HEK293T (cell line): ENCODE measurements at regions not wholly inside any gene's neighbourhood (a gene's known extent, or its start where the extent isn't known, plus 50 kb on each side); places are given as distances from the start of the nearest gene placed in this dataset.

Source experiments
- CTCF ChIA-PET: fragments of 350-600 bp; formaldehyde crosslinking; extraction: SDS; loops from one replicate; lab custom pipeline; 2021; ENCODE audit warnings: antibody characterized with exemption, inconsistent platforms; lab: Yijun Ruan, JAX
- POLR2A ChIA-PET: fragments of 350-600 bp; formaldehyde crosslinking; extraction: SDS; loops from one replicate; lab custom pipeline; 2020; ENCODE audit warnings: antibody characterized with exemption, inconsistent platforms; lab: Yijun Ruan, JAX
- DNase-seq: peaks from one replicate; pipeline ENCODE4 v3.0.0; 2012; ENCODE audit warnings: mixed read lengths; ENCODE audit errors: extremely low spot score
- ARNT ChIP-seq: fragments of 450-650 bp; IDR thresholded peaks from 2 replicates; pipeline ENCODE4 v1.6.1; 2017; ENCODE audit warnings: mild to moderate bottlenecking
- BHLHE40 ChIP-seq: fragments of 450-650 bp; IDR thresholded peaks from 2 replicates; pipeline ENCODE4 v1.6.1; 2016; ENCODE audit warnings: mild to moderate bottlenecking, moderate library complexity, borderline replicate concordance
- CTBP1 ChIP-seq: fragments of 450-650 bp; IDR thresholded peaks from 2 replicates; pipeline ENCODE4 v1.6.1; 2016; ENCODE audit warnings: borderline replicate concordance
- ELF4 ChIP-seq: fragments of 450-650 bp; IDR thresholded peaks from 2 replicates; pipeline ENCODE4 v1.6.1; 2017; ENCODE audit warnings: antibody characterized with exemption
- FOXA1 ChIP-seq: fragments of 450-650 bp; IDR thresholded peaks from 2 replicates; pipeline ENCODE4 v1.6.1; 2016; ENCODE audit warnings: mild to moderate bottlenecking
- FOXK2 ChIP-seq: fragments of 450-650 bp; IDR thresholded peaks from 2 replicates; pipeline ENCODE4 v1.6.1; 2016; ENCODE audit warnings: mild to moderate bottlenecking
- FOXM1 ChIP-seq: fragments of 450-650 bp; IDR thresholded peaks from 2 replicates; pipeline ENCODE4 v1.6.1; 2017; ENCODE audit warnings: mild to moderate bottlenecking, borderline replicate concordance
- HDGF ChIP-seq: fragments of 450-650 bp; IDR thresholded peaks from 2 replicates; pipeline ENCODE4 v1.6.1; 2017; ENCODE audit warnings: antibody characterized with exemption, borderline replicate concordance
- L3MBTL2 ChIP-seq: fragments of 450-650 bp; conservative IDR thresholded peaks from 2 replicates; pipeline ENCODE4 v1.6.1; 2016; ENCODE audit warnings: mild to moderate bottlenecking
- LEF1 ChIP-seq: fragments of 450-650 bp; IDR thresholded peaks from 2 replicates; pipeline ENCODE4 v1.6.1; 2017; ENCODE audit warnings: mild to moderate bottlenecking, borderline replicate concordance
- NFRKB ChIP-seq: fragments of 450-650 bp; IDR thresholded peaks from 2 replicates; pipeline ENCODE4 v1.6.1; 2016; ENCODE audit warnings: mild to moderate bottlenecking, moderate library complexity
- PKNOX1 ChIP-seq: fragments of 450-650 bp; IDR thresholded peaks from 2 replicates; pipeline ENCODE4 v1.6.1; 2016
- SP1 ChIP-seq: fragments of 450-650 bp; IDR thresholded peaks from 2 replicates; pipeline ENCODE4 v1.6.1; 2017
- SUZ12 ChIP-seq: fragments of 450-650 bp; IDR thresholded peaks from 2 replicates; pipeline ENCODE4 v1.6.1; 2016; ENCODE audit warnings: mild to moderate bottlenecking
- TARDBP ChIP-seq: fragments of 450-650 bp; IDR thresholded peaks from 2 replicates; pipeline ENCODE4 v1.6.1; 2016
- ZNF384 ChIP-seq: fragments of 450-650 bp; IDR thresholded peaks from 2 replicates; pipeline ENCODE4 v1.6.1; 2016

GRCh38 chr21:35783721-35784120 is 276.6 kb downstream of the SETD4 start:
- CTCF ChIA-PET = no interaction called here
- no peak for DNase-seq
- TF ChIP-seq FOXK2 = no peak
- TF ChIP-seq L3MBTL2 = no peak
- POLR2A ChIA-PET = no interaction called here

- no peak for DNase-seq
- TF ChIP-seq CTBP1 (no peak), ZNF384 (no peak), LEF1 (no peak), HDGF (no peak), ELF4 (no peak), FOXM1 (no peak), SUZ12 (no peak), FOXA1 (no peak), BHLHE40 (no peak), FOXK2 (no peak), TARDBP (no peak), NFRKB (no peak), L3MBTL2 (no peak), SP1 (no peak), PKNOX1 (no peak), ARNT (no peak)
- CTCF ChIA-PET = no interaction called here
- POLR2A ChIA-PET = no interaction called here
These were observed 277.7 kb downstream of the SETD4 start for GRCh38 chr21:35782667-35783066.

GRCh38 chr21:35780983-35781382 is 279.3 kb downstream of the SETD4 start:
- TF ChIP-seq LEF1 = no peak
- TF ChIP-seq PKNOX1 = no peak
- TF ChIP-seq CTBP1 = no peak
- no peak for TF ChIP-seq FOXM1
- TF ChIP-seq ZNF384 = no peak
- TF ChIP-seq ARNT = no peak
- TF ChIP-seq BHLHE40 = no peak
- no peak for TF ChIP-seq FOXK2
- TF ChIP-seq SP1 = no peak
- ChIA-PET CTCF (interaction anchor here (1.3 kb wide), 1 partner anchor 1035 kb away, joined by 3 read pairs; no protein-coding TSS in a partner anchor), POLR2A (no interaction called here)
- DNase-seq = no peak

- TF ChIP-seq SP1 = no peak
- TF ChIP-seq FOXA1 = no peak
- TF ChIP-seq PKNOX1 = no peak
- no peak for TF ChIP-seq L3MBTL2
- no peak for TF ChIP-seq CTBP1
- no peak for TF ChIP-seq TARDBP
- no peak for TF ChIP-seq HDGF
- TF ChIP-seq BHLHE40 = no peak
- no peak for TF ChIP-seq SUZ12
- no peak for TF ChIP-seq ELF4
- no peak for TF ChIP-seq NFRKB
- TF ChIP-seq FOXK2 = no peak
- TF ChIP-seq ZNF384 = no peak
- no peak for TF ChIP-seq ARNT
- TF ChIP-seq FOXM1 = no peak
- no peak for TF ChIP-seq LEF1
These were observed 280.4 kb downstream of the SETD4 start for GRCh38 chr21:35779690-35780570.

GRCh38 chr21:35779167-35779566 is 281.2 kb downstream of the SETD4 start:
- no peak for DNase-seq
- ChIA-PET CTCF (interaction anchor here (0.7 kb wide), 1 partner anchor 37 kb away, joined by 3 read pairs; no protein-coding TSS in a partner anchor), POLR2A (no interaction called here)
- TF ChIP-seq TARDBP (no peak), ZNF384 (no peak), SUZ12 (no peak), PKNOX1 (no peak), ARNT (no peak), ELF4 (no peak), FOXM1 (no peak)

More at GRCh38 chr21:35779690-35780570, 280.4 kb downstream of the SETD4 start:
- POLR2A ChIA-PET = no interaction called here
- DNase-seq = no peak
- CTCF ChIA-PET = no interaction called here

- ChIA-PET CTCF (no interaction called here), POLR2A (no interaction called here)
- DNase-seq = no peak
- no peak for TF ChIP-seq BHLHE40
- no peak for TF ChIP-seq SP1
- no peak for TF ChIP-seq LEF1
- TF ChIP-seq ELF4 = no peak
- no peak for TF ChIP-seq L3MBTL2
- no peak for TF ChIP-seq FOXM1
- no peak for TF ChIP-seq FOXA1
- TF ChIP-seq ZNF384 = no peak
- TF ChIP-seq NFRKB = no peak
- TF ChIP-seq HDGF = no peak
- TF ChIP-seq ARNT = no peak
- no peak for TF ChIP-seq SUZ12
- no peak for TF ChIP-seq PKNOX1
- no peak for TF ChIP-seq TARDBP
These were observed 283.2 kb downstream of the SETD4 start for GRCh38 chr21:35777081-35777480.
